HG03066 (cell line): ENCODE measurements at regions not wholly inside any gene's neighbourhood (a gene's known extent, or its start where the extent isn't known, plus 50 kb on each side); places are given as distances from the start of the nearest gene placed in this dataset.

ENCODE experiments used
- ATAC-seq: cut with Tn5 transposase; IDR thresholded peaks from one replicate; pipeline ENCODE4 v1.9.1; 2021; ENCODE audit warnings: low read depth; ENCODE audit not compliant: unreplicated experiment

DNA sequence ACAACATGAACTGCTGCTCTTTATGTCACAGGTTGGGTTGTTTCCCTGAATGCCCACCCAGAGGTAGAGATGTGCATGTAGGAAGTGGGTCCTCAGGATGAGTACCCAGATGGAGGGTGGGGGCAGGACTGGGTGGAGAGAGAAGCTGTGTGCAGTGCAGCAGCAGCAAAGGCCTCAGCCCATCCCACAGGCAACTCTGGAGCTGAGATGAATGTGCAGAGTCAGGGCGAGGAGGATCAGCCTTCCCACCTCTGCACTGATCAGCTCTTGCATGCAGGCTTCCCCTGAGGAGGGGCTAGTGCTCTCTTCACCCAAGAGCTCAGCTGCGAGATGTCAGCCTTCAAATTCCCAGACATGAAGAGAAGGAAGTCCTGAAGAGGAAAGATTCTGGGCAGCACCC is 326.2 kb upstream of the RAB6C start:
- ATAC-seq = no peak

DNA sequence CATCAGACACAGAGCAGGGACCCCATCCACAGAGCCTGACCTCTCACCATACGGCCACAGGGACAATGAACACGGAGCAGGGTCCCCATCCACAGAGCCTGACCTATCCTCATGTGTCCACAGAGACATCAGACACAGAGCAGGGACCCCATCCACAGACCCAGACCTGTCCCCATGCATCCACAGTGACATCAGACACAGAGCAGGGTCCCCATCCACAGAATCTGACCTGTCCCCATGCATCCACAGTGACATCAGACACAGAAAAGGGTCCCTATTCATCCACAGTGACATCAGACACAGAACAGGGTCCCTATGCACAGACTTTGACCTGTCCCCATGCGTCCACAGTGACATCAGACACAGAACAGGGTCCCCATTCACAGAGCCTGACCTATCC is 325.1 kb upstream of the RAB6C start:
- no peak for ATAC-seq

DNA sequence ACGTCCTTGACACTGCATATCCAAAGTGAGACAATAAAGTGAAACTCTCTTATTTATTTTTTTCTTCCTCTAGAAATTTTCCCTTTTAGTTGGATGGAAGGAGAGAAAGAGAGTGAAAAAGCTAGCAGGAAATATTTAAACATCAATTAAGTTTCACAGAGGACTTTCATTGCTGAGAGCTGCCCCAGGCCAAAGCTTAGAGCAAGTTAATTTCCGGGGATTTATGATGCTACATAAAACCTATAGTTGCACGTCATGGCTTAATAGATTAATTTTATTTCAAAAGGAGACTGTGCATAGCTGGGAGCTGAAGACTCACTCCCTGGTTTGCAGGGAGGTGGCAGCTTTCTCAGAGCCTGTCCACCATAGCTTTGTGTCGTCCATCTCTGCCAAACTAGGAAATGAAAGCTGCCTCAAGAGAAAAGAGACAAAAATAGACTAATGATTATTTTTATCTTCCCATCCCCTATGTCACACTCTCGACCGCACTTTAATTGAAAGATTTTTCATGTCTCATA is 323.3 kb upstream of the RAB6C start:
- ATAC-seq = no peak

DNA sequence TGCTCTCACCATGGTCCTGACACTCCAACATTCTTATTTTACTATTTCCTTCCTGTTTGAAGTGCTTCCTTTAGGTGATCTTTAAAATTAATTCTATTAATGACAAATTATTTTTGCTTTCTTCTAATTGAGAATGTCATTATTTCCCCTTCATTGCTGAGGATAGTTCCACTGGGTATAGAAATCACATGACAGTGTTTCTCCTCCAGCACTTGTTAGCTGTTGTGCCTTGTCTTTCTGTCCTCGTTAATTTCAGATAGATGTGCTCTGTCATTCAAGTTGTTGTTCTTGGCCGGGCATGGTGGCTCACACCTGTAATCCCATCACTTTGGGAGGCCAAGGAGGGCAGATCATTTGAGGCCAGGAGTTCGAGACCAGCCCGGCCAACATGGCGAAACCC is 321.0 kb upstream of the RAB6C start:
- no peak for ATAC-seq

DNA sequence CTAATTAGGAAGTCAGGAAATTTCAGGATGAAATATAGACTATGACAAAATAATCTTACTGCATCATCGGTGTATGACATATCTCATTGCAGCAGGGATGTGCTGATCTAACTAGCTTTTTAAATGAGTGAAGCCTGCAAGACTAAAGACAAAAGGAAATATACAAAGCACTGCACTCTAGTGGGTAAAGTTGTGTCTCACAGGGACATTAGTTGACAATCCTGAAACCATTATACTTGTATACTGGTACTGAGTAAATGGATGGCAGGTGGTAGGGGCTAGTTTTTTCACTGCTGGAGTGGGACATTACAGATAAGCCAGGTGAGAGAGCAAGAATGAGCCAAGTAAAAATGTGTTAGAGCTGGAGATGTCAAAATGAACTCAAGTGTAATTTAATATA is 317.5 kb upstream of the RAB6C start:
- no peak for ATAC-seq

DNA sequence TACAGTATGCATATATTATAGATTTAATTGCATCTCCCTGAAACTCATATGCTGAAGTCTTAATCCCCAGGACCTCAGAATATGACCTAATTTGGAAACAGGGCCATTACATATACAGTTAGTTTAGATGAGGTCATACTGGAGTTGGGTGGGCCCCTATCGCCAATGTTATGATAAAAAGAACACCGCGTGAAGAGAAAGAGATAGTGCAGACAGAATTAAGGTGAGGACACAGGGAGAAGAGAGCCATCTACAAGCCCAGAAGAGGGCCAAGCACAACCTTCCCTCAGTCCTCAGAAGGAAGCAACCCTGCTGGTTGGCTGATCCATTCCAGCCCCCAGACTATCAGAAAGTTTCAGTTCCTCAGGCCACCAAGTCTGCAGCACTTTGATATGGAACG is 311.9 kb upstream of the RAB6C start:
- ATAC-seq = no peak

DNA sequence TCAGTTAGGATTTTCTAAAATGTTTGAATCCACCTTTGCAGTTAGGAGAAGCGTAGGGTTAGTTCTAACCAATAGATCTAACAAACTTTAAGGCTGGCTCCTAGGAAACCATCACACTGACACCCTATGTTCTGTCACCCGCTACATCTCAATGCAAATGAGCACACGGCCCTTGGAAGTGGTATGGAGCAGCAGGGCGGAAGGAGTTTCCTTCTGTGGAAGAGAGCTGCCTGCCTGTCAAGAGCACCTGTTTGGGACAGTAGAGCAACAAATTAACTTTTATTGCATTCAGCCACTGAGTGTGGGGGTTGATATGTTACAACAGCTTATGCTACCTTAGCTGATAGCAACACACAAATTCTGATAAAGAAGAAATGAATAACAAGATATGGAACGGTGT is 306.9 kb upstream of the RAB6C start:
- ATAC-seq = no peak

DNA sequence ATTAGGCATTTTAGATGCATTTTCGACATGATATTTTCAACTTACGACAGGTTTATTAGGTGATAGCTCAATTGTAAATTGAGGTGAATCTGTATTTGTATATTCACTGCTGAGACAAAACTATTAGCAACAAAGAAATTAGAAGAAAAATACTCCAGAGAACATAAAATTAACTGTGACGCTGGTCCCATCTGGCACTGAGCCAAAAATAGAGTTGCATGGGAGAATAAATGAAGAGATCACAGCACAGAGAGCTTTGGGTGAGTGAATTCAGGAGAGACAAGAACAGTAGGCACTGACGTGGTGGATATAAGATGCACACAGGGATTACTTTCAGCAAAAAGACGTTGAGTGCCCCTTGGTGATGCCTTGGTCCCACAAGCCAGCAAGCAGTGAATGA is 306.2 kb upstream of the RAB6C start:
- ATAC-seq = no peak

DNA sequence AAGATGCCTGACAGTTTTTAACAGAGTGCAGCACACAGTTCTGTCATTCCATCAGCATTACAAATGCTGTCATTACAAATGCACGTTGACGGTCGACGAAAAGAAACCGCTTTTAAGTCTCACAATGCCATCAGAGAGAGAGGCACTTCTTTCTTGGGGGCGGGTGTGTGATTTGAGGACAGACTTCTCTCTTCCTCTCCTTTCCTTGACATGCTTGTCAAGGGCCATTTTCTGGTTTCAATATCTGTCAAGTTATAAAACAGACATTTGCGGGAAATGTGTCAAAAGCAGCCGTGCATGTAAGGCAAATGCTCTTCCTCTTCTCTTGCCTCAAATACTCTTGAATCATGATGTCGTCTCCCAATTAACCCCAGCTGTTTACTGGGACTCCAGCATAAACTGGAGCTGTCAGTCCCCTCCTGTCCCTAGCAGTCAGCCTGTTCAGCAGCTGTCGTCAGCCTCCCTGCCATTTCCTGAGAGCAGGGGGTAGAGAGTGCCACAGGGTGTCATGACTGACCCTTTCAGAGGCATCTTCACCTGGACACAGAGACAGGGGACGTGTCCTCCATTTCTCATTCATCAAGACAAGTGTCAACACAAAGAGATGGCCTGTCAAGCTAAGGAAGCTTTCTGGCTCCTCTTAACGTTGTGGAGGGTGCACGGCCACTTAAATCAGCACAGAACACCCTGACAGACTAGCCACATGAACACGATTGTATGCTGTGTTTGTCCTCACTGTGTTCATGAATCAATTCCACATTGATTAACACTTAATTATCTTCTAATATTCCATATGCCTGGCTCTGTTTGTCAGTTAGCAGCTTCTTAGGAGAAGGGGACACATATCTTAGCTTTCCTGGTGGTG is 305.4 kb upstream of the RAB6C start:
- ATAC-seq = no peak

DNA sequence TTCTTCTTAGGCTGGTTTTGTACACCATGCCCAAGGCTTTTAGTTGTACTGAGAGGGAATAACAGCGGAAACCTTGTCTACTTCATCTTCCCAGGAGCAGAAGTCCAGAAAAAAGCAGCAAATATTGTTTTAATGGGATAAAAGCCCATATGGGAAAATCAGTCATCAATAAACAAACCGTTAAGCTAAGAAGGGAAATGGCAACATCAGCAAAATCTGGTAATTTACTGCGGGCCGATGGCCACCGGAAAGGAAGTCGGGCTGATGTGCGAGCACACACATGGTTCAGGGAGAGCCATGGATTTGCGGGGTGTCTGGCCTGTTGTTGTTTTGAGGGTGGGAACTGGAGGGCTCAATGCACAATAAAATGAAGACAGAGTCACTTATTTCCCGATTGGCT is 300.7 kb upstream of the RAB6C start:
- ATAC-seq = no peak

DNA sequence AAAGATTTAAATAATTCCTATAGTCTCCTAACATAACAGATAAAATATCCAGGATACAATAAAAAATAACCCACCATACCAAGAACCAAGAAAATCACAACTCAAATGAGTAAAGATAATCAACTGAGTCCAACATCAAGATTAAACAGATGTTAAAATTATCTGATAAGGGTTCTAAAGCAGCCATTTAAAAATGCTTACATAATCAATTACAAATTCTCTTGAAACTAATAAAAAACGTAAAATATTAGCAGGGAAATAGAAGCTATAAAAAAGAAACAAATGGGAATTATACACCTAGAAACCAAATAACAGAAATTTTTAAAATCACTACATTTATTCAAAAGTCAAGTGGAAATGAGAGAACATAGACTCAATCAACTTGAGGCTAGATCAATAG is 297.7 kb upstream of the RAB6C start:
- ATAC-seq = no peak

DNA sequence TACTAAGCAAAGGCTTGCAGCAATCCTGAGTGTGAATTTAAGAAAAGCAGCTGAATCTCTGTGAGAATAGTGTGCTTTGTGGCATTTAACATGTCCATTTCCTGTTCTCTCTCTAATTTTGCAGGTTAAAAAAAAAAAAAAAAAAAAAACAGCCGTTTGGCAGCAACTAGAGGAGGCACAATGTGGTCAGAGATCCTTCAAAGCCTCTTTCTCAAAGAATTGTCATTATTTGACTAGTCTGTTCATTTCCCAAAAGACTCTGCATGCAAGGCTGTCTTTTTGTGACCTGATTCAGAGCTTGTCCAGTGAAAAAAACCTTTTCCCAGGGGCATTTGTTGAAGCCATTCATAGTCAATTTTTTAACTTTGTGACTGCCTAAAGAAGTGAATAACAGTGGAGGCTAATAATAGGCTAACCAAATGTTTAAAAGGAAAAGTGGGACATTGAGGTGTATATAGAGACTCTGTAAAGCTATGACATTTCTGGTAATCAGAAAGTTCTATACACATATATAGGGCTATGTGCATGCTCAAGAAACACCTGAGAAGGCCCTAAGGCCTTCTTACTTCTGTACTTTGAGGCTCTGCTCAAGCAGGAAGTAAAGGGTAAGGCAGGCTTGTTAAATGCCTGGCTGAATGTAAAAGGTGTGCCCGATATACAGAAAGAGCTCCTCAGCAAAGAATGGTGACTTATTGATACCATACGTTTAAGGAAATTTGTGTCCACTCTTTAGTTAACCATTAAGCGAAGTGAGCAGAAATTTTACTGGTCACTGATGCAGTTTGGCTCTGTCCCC is 289.6 kb upstream of the RAB6C start:
- ATAC-seq = no peak

DNA sequence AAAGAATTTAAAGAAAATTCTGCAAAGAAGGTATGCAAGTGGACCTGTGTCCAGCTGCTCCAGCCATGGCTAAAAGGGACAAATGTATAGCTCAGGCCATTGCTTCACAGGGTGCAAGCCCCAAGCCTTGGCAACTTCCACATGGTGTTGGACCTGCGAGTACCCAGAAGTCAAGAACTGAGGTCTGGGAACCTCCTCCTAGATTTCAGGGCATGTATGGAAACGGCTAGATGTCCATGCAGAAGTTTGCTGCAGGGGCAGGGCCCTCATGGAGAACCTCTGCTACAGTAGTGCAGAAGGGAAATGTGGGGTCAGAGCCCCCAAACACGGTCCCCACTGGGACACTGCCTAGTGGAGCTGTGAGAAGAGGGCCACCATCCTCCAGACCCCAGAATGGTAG is 284.0 kb upstream of the RAB6C start:
- ATAC-seq = no peak

DNA sequence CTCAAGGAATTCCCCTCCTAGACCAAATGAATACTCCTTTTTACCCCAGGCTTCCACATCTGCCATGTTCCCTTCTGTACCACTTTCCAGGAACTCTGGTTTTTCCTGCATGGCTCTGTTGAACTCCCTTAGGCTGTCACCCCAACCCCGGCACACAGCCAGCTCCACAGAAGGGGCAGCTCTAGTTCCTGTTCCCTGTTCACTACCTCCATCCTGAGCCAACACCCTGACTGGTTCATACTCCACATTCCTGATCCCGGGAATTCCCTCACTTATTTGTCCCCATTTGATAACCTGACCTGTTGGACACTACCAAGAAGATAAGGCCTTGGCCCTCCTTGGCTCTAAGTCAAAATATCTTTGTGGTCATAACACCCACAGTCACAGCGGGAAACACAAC is 280.9 kb upstream of the RAB6C start:
- ATAC-seq = no peak

DNA sequence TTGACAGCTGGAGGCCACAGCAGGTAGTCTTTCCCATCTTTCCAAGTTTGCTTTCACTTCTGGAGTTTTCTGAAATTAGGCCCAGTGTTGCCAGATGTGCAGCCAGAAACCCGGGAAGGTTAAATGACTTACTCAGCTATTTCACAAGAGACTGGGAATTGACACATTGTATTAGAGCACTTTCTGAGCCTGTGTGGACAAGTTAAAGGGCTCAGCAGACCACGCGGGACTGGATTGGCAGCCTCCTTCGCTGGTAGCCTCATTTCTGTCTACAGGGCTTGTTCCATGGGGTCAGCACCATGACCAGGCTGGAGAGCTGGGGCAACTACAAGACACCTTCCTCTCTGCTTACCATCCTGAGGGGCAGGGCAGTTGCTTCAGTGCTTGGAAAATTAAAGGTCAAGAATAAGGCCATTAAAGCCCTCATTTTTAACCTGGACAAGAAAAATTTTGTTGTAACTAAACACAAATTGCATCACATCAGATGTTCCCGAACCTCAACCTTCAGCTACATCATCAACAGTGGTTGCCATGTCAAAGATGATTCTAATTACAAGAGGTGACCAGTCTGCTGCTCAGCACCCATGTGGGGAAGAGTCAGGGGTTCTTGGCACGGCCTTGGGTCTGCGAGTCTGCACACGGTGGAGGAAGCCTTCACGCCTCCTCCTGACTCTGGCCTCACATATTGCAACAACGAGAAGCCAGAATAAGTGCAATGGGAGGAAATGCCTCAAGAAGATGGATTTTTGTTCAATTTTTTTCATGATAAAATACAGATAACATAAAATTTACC is 279.5 kb upstream of the RAB6C start:
- no peak for ATAC-seq

DNA sequence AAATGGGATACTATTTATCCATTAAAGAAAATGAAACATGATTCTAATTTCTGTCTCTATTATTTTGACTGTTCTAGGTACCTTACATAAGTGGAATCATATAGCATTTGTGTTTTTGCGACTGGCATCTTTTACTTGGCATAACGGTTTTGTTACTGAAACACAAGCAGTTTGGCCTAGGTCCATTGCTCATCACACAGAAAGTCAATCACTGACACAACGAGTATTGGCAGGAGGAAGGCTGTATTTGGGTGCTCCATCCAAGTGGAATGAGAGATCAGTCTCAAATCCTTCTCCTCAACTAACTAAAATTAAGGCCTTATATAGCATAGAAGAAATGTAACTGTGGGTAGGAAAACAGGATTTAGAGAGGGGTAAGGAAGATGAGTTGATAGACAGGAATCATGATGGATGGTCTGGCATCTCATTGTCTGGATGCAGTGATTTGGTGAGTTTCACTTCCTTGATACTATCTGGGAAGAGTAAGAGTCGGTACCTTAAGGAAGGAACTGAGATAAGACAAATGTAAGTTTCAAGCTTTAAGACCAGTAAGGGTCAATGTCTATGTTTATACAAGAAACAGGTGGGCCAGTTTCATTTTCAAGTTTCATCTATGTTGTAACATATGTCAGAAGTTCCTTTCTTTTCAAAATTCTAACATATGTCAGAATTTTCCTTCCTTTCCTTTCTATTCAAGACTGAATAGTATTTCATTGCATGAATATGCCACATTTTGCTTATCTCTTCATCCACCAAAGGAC is 276.9 kb upstream of the RAB6C start:
- no peak for ATAC-seq

DNA sequence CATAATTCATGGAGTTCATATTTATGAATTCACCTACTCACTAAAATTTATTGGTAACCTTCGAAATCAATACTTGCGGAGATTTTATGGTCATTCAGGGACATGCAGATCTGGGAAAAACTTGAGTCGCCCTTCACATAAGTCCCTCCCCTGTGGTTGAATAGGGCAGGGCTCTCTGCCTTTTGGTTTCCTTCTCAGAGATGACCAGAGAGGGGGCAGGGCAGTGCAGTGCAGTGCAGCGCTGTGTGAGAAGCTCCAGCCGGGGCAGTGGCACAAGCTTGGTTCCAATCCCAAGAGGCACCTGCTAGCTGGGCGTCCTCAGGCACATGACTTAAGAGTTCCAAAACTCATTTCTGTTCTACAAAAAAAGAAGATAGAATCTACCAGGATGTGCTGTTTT is 274.4 kb upstream of the RAB6C start:
- no peak for ATAC-seq

DNA sequence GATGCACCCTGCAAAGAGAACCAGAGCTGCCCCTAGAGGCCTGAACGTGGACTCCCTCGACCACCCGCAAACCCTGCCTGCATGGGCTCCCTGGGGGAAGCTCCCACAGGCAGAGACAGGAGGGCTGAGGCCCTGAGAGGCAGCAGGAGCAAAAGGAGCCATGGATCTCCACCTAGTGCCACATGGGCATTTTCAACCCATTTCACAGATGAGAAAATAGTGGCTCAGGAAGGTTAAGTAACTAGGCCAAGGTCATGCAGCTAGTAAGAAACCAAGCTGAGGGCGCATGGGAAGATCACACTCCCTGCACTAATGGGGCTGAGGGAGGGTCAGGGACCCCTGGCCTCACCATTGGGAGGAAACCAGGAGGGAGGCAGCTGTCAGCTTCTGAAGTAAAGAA is 271.7 kb upstream of the RAB6C start:
- ATAC-seq = no peak

DNA sequence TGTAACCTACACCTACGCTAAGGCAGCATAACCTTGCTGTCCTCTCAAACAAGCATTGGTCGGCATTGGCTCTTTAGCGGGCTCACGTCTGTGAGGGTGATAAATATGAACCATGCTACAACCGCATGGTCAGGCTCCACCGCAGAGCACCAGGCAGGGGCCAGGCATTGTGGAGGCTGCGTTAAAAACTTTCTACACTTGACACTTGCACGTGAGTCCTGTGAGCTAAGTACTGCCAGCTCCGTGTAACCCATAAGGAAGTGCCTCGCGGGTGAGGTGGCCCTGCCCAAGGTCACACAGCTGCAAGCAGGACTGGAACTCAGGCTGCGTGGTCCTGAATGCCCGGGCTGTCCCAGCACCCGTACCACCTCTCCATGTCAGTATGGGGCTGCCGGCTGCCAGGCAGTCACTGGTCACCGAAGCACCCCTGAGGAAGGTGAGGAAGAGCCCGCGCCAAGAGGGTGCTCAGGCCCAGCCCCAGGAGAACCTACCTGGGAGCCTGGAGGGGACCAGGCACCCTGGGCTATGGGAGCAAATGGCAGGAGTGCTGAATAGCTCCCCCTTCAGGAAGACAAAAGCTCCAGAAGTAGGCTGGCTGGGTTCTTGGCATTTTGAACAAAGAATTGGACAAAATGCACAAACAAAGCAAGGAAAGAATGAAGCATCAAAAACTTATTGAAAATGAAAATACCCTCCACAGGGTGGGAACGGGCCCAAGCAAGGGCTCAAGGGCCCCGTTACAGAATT is 271.1 kb upstream of the RAB6C start:
- no peak for ATAC-seq
